Body of pancreas (tissue), 4 donors: ENCODE measurements at regions not wholly inside any gene's neighbourhood (a gene's known extent, or its start where the extent isn't known, plus 50 kb on each side); places are given as distances from the start of the nearest gene placed in this dataset.

Source experiments
- ATAC-seq: fragments of 150-250 bp; one replicate; pipeline ENCODE4 v1.9.1; 2016
- DNase-seq, 4 donors: peaks; one replicate each; pipeline ENCODE4 v3.0.0-alpha.2; 2019
- H3K27ac ChIP-seq, 4 donors: fragments of 200-600 bp; sonication (generic); 1 replicate in 3 of 4; 2 replicates in 1 of 4; pipeline versions ENCODE4 v1.5.1 to v1.6.1; 2016 to 2019; ENCODE audit warnings: mild to moderate bottlenecking in 1 of 4, mixed read lengths in 1 of 4, moderate library complexity in 1 of 4
- H3K27me3 ChIP-seq, 2 donors: fragments of 200-600 bp; sonication (generic); one replicate each; pipeline ENCODE4 v1.6.0; 2016; ENCODE audit warnings: mild to moderate bottlenecking in 1 of 2
- H3K36me3 ChIP-seq, 2 donors: fragments of 200-600 bp; sonication (generic); replicated peaks in 1 of 2; 2 replicates each; pipeline ENCODE4 v1.5.1; 2016; ENCODE audit warnings: low read depth in 2 of 2; ENCODE audit not compliant: insufficient read depth in 1 of 2
- H3K4me1 ChIP-seq: fragments of 200-600 bp; sonication (generic); one replicate; pipeline ENCODE4 v1.6.0; 2016
- H3K4me3 ChIP-seq, 2 donors: fragments of 200-600 bp; sonication (generic); 1 replicate in 1 of 2; 2 replicates in 1 of 2; pipeline ENCODE4 v1.5.1; 2016 to 2019
- H3K9me3 ChIP-seq, 3 donors: fragments of 200-600 bp; sonication (generic); 1 replicate in 2 of 3; 2 replicates in 1 of 3; pipeline ENCODE4 v1.5.1; 2016
- CTCF ChIP-seq, 7 experiments: fragments of 450-650 bp in 4 of 7; fragments of 200-600 bp in 3 of 7; sonication (generic) in 3 of 7; IDR thresholded peaks; one replicate each; pipeline ENCODE4 v1.5.1; 2016 to 2019; ENCODE audit warnings: antibody characterized with exemption in 7 of 7
- POLR2A ChIP-seq, 3 donors: fragments of 450-650 bp; IDR thresholded peaks; one replicate each; pipeline ENCODE4 v1.6.1; 2016; ENCODE audit warnings: antibody characterized with exemption in 3 of 3, mild to moderate bottlenecking in 2 of 3
- WGBS, 2 donors: methylation state at CpG; one replicate each; pipeline ENCODE4 v1.1.5; 2017; 5-methylcytosine and 5-hydroxymethylcytosine counted together
- intact Hi-C: fragments of 100-400 bp; cut with DNase I; formaldehyde crosslinking; loops from one replicate; pipeline ENCODE4 v1.15.1; 2023

GRCh38 chr11:36876266-36876665 lies 278.2 kb upstream of the RAG2 start:
- Histone ChIP-seq H3K27me3 (no peaks in the 10 kb centered on the region), H3K36me3 (no peaks in the 10 kb centered on the region), H3K4me3 (no peak overlapping the region), H3K4me1 (no peaks in the 10 kb centered on the region), H3K27ac (no peak overlapping the region), H3K9me3 (no peaks in the 10 kb centered on the region)
- no peak for ATAC-seq
- intact Hi-C loops: no loop called here
- TF ChIP-seq CTCF (IDR thresholded peaks at IDR 0.05): no peak
- TF ChIP-seq POLR2A (IDR thresholded peaks at IDR 0.05): no peak
- no peak for DNase-seq
- WGBS, 2 donors: 0 to 5% methylated on average over 1 of the region's 1 CpG

- no peaks in the 10 kb centered on the region for H3K27me3 ChIP-seq
- H3K4me3 ChIP-seq: no peak overlapping the region
- H3K36me3 ChIP-seq: no peaks in the 10 kb centered on the region
- no peaks in the 10 kb centered on the region for H3K4me1 ChIP-seq
- ATAC-seq (no peak), DNase-seq (no peak)
- intact Hi-C loops: no loop called here
- TF ChIP-seq CTCF (IDR thresholded peaks at IDR 0.05) (no peak), POLR2A (IDR thresholded peaks at IDR 0.05) (no peak)
- WGBS, 2 donors: 36 to 45% methylated on average over 4 of the region's 4 CpGs
- H3K9me3 ChIP-seq: no peaks in the 10 kb centered on the region
- no peak overlapping the region for H3K27ac ChIP-seq
These were observed 276.3 kb upstream of the RAG2 start for GRCh38 chr11:36874291-36874690.

- no peak overlapping the region for H3K27ac ChIP-seq
- intact Hi-C loops: no loop called here
- TF ChIP-seq POLR2A (IDR thresholded peaks at IDR 0.05): no peak
- no peak for TF ChIP-seq CTCF (IDR thresholded peaks at IDR 0.05)
- WGBS, 2 donors: 24 to 27% methylated on average over 3 of the region's 3 CpGs
- no peaks in the 10 kb centered on the region for H3K36me3 ChIP-seq
- no peak for ATAC-seq
- no peak for DNase-seq
- H3K9me3 ChIP-seq: no peaks in the 10 kb centered on the region
- H3K4me1 ChIP-seq: no peaks in the 10 kb centered on the region
- no peaks in the 10 kb centered on the region for H3K27me3 ChIP-seq
- no peak overlapping the region for H3K4me3 ChIP-seq
These were observed 272.3 kb upstream of the RAG2 start for GRCh38 chr11:36870361-36870760.

GRCh38 chr11:36868380-36868779 lies 270.3 kb upstream of the RAG2 start:
- intact Hi-C loops: no loop called here
- ATAC-seq (no peak), DNase-seq (no peak)
- Histone ChIP-seq H3K36me3 (no peaks in the 10 kb centered on the region), H3K27me3 (no peaks in the 10 kb centered on the region), H3K4me1 (no peaks in the 10 kb centered on the region), H3K4me3 (no peak overlapping the region), H3K27ac (no peak overlapping the region), H3K9me3 (no peaks in the 10 kb centered on the region)
- WGBS, 2 donors: 62 to 72% methylated on average over 5 of the region's 5 CpGs
- no peak for TF ChIP-seq CTCF (IDR thresholded peaks at IDR 0.05)

GRCh38 chr11:36865846-36866245 lies 267.8 kb upstream of the RAG2 start:
- Histone ChIP-seq H3K27me3 (no peaks in the 10 kb centered on the region), H3K4me1 (no peaks in the 10 kb centered on the region), H3K9me3 (no peaks in the 10 kb centered on the region), H3K27ac (no peak overlapping the region), H3K4me3 (no peak overlapping the region), H3K36me3 (no peaks in the 10 kb centered on the region)
- TF ChIP-seq POLR2A (IDR thresholded peaks at IDR 0.05) (no peak), CTCF (IDR thresholded peaks at IDR 0.05) (no peak)
- ATAC-seq (no peak), DNase-seq (no peak)
- WGBS, 2 donors: 48 to 59% methylated on average over 1 of the region's 1 CpG
- intact Hi-C loops: no loop called here
